Endodermal cell (in vitro differentiated cells): ENCODE measurements at regions not wholly inside any gene's neighbourhood (a gene's known extent, or its start where the extent isn't known, plus 50 kb on each side); places are given as distances from the start of the nearest gene placed in this dataset.
"Not testable (repeated sequence)": the region's sequence is repeated elsewhere in the genome, so short reads cannot be mapped to it uniquely, and the experiment has no call there.

Source experiments
- DNase-seq: peaks from one replicate; pipeline ENCODE4 v3.0.0-alpha.2; 2017
- H3K27ac ChIP-seq: 2 replicates; pipeline ENCODE4 v1.5.1; 2013; ENCODE audit warnings: mild to moderate bottlenecking, low read depth, low read length, moderate library complexity
- H3K27me3 ChIP-seq: 2 replicates; pipeline ENCODE4 v1.6.1; 2013; ENCODE audit warnings: mild to moderate bottlenecking, low read length, moderate library complexity; ENCODE audit not compliant: insufficient read depth, control insufficient read depth, poor library complexity, severe bottlenecking
- H3K36me3 ChIP-seq: 2 replicates; pipeline ENCODE4 v1.7.0; 2013; ENCODE audit warnings: mild to moderate bottlenecking, low read length, moderate library complexity; ENCODE audit not compliant: control insufficient read depth, insufficient read depth
- H3K4me1 ChIP-seq: one replicate; pipeline ENCODE4 v1.7.0; 2013; ENCODE audit warnings: low read length; ENCODE audit not compliant: control insufficient read depth, insufficient read depth
- H3K4me3 ChIP-seq: 2 replicates; pipeline ENCODE4 v1.5.1; 2013; ENCODE audit warnings: mild to moderate bottlenecking, low read length, moderate library complexity
- H3K9ac ChIP-seq: 2 replicates; pipeline ENCODE4 v1.6.1; 2013; ENCODE audit warnings: mild to moderate bottlenecking, low read length, moderate library complexity; ENCODE audit not compliant: poor library complexity, severe bottlenecking; ENCODE audit errors: extremely low read depth
- H3K9me3 ChIP-seq: 2 replicates; pipeline ENCODE4 v1.6.1; 2013; ENCODE audit warnings: mild to moderate bottlenecking, low read length, moderate library complexity; ENCODE audit not compliant: control insufficient read depth
- H3K27ac Mint-ChIP-seq: 2 replicates; pipeline ENCODE4 v1.8.0; 2020; ENCODE audit warnings: mixed read lengths
- H3K27me3 Mint-ChIP-seq: 2 replicates; pipeline ENCODE4 v1.8.0; 2021; ENCODE audit warnings: mild to moderate bottlenecking, mixed read lengths; ENCODE audit not compliant: insufficient read depth
- H3K36me3 Mint-ChIP-seq: 2 replicates; pipeline ENCODE4 v1.8.0; 2020; ENCODE audit warnings: low read depth, mixed read lengths
- H3K4me1 Mint-ChIP-seq: 2 replicates; pipeline ENCODE4 v1.8.0; 2020; ENCODE audit warnings: mixed read lengths
- H3K4me3 Mint-ChIP-seq: 2 replicates; pipeline ENCODE4 v1.8.0; 2020; ENCODE audit warnings: mild to moderate bottlenecking, moderate library complexity, mixed read lengths
- H3K9me3 Mint-ChIP-seq: 2 replicates; pipeline ENCODE4 v1.8.0; 2020; ENCODE audit warnings: mild to moderate bottlenecking, mixed read lengths
- WGBS, 2 experiments: methylation state at CpG; one replicate each; pipeline versions ENCODE4 v1.1.5 to v1.1.7; 2013; ENCODE audit warnings: missing lambda C conversion rate in 2 of 2, mixed read lengths in 1 of 2; ENCODE audit not compliant: insufficient coverage in 1 of 2, insufficient read length in 1 of 2; 5-methylcytosine and 5-hydroxymethylcytosine counted together
- TF ChIP-seq, protein P1 (sequence below): fragments of 200-600 bp; sonication (generic); conservative IDR thresholded peaks from 2 replicates; pipeline ENCODE4 v1.5.0; 2021; ENCODE audit warnings: antibody characterized with exemption, mild to moderate bottlenecking

DNA sequence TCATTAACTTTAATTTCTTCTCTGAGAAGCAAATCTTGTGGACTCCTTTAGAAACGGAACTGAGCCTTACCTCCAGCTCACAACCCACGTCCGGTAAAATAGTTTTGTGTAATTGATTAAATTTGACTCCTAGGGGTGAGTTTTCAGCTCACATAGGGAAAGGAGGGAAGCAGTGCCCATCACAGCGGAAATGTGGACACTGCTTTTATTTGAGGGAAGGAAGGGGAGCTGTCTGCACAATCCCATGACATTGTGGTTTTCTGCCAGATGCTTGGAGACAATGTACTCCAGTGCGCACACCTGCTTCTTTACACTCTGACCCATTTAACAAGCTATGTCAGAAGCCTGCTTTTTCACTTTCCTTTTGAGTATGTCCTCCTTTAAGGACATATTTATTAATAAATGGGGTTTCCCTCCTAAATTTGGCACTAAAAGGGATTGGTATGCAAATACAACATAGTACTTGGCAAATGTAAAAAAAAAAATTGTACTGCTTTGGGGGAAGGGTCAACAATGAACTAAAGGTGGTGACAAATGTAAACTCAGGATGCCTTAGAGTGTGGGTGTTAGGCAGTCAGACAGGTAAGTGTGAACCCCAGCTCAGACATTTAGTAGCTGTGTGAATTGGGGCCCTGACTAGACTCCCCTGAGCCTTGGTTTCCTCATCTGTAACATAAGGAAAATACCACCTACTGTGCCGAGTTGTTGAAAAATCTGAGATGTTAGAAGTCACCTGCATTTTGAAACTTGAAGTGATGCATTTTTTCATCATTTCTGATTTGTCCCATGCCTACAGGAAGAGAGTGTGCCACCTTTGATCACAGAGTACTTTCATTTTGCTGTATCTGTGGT lies 90.2 kb upstream of the KLF6 start:
- TF ChIP-seq, protein P1, sequence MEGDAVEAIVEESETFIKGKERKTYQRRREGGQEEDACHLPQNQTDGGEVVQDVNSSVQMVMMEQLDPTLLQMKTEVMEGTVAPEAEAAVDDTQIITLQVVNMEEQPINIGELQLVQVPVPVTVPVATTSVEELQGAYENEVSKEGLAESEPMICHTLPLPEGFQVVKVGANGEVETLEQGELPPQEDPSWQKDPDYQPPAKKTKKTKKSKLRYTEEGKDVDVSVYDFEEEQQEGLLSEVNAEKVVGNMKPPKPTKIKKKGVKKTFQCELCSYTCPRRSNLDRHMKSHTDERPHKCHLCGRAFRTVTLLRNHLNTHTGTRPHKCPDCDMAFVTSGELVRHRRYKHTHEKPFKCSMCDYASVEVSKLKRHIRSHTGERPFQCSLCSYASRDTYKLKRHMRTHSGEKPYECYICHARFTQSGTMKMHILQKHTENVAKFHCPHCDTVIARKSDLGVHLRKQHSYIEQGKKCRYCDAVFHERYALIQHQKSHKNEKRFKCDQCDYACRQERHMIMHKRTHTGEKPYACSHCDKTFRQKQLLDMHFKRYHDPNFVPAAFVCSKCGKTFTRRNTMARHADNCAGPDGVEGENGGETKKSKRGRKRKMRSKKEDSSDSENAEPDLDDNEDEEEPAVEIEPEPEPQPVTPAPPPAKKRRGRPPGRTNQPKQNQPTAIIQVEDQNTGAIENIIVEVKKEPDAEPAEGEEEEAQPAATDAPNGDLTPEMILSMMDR: no peak
- peaks cover 4% of the 10 kb centered on the region for H3K4me1 ChIP-seq
- no peaks in the 10 kb centered on the region for H3K9me3 ChIP-seq
- H3K27me3 ChIP-seq: no peaks in the 10 kb centered on the region
- Mint-ChIP-seq H3K27ac (no peak overlapping the region), H3K4me1 (peaks cover 23% of the 10 kb centered on the region), H3K27me3 (no peaks in the 10 kb centered on the region), H3K4me3 (no peak overlapping the region), H3K9me3 (no peaks in the 10 kb centered on the region), H3K36me3 (no peaks in the 10 kb centered on the region)
- no peak overlapping the region for H3K4me3 ChIP-seq
- no peak overlapping the region for H3K27ac ChIP-seq
- WGBS, 2 experiments: 85 to 86% methylated on average over 3 to 6 of the region's 6 CpGs
- DNase-seq: peak; percentile 13
- H3K9ac ChIP-seq: no peak overlapping the region
- H3K36me3 ChIP-seq: no peaks in the 10 kb centered on the region

DNA sequence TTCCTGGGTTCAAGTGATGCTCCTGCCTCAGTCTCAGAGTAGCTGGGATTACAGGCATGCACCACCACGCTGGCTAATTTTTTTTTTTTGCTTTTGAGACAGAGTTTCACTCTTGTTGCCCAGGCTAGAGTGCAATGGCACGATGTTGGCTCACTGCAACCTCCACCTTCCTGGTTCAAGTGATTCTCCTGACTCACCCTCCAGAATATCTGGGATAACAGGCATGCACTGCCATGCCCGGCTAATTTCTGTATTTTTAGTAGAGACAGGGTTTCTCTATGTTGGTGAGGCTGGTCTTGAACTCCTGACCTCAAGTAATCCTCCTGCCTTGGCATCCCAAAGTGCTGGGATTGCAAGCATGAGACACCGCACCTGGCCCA lies 89.6 kb upstream of the KLF6 start:
- not testable (repeated sequence) for H3K27me3 ChIP-seq, H3K27ac Mint-ChIP-seq, H3K27ac ChIP-seq, H3K9me3 Mint-ChIP-seq, H3K9ac ChIP-seq, DNase-seq, H3K4me1 ChIP-seq, H3K4me3 Mint-ChIP-seq, H3K36me3 ChIP-seq, H3K9me3 ChIP-seq, H3K27me3 Mint-ChIP-seq, H3K36me3 Mint-ChIP-seq, H3K4me3 ChIP-seq
- 81 to 98% methylated on average over 3 to 4 of the region's 4 CpGs for WGBS, 2 experiments
- peaks cover 23% of the 10 kb centered on the region for H3K4me1 Mint-ChIP-seq

DNA sequence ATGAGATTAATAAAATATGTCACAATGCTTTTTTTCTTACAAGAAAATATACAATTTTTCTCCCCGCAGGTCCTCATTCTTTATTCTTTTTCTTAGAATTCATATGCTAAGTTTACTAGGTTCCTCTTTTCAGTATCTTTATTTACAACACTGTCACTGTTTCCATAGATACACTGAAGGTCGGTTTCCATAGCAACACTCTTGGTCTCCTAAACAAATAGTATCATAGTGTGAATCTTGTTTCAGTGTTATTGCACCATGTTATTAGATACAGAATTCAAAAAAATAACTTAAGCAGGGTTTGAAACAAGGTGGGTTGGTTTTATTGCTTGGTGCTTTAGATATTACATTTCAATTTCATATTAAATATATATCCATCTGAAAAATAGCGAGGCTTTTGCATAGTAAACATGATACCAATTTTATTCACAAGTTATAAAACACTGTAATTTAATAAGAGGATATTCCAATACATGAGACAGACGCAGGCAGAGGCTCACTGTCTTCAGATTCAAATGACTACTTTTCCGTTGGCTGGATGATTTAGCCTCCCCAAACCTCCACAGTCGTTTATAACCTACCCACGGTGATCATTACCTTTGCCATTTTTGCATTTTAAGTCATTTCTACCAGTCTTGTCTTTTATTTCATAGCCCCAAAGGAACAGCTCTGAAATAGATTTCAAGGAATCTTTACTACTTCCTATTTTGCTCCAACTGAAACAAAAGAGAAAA lies 88.9 kb upstream of the KLF6 start:
- H3K36me3 Mint-ChIP-seq: no peaks in the 10 kb centered on the region
- H3K27ac Mint-ChIP-seq: no peak overlapping the region
- TF ChIP-seq, protein P1: no peak
- 81 to 90% methylated on average over 5 to 7 of the region's 7 CpGs for WGBS, 2 experiments
- Histone ChIP-seq H3K9ac (no peak overlapping the region), H3K4me3 (no peak overlapping the region), H3K9me3 (no peaks in the 10 kb centered on the region), H3K4me1 (peaks cover 4% of the 10 kb centered on the region), H3K27me3 (no peaks in the 10 kb centered on the region), H3K27ac (no peak overlapping the region), H3K36me3 (no peaks in the 10 kb centered on the region)
- peaks cover 26% of the 10 kb centered on the region for H3K4me1 Mint-ChIP-seq
- no peaks in the 10 kb centered on the region for H3K27me3 Mint-ChIP-seq
- no peaks in the 10 kb centered on the region for H3K9me3 Mint-ChIP-seq
- H3K4me3 Mint-ChIP-seq: no peak overlapping the region
- DNase-seq: no peak
